B cell (primary cell): ENCODE measurements at regions not wholly inside any gene's neighbourhood (a gene's known extent, or its start where the extent isn't known, plus 50 kb on each side); places are given as distances from the start of the nearest gene placed in this dataset.

Source experiments
- EZH2 ChIP-seq: IDR thresholded peaks from 2 replicates; pipeline ENCODE4 v1.6.1; 2012; ENCODE audit warnings: borderline replicate concordance, low read depth, mild to moderate bottlenecking, moderate library complexity, low read length; ENCODE audit not compliant: insufficient read depth, poor library complexity, severe bottlenecking
- TF ChIP-seq, protein P1 (sequence below): fragments of 200-600 bp; IDR thresholded peaks from one replicate; pipeline ENCODE4 v1.8.0; 2022; ENCODE audit warnings: antibody characterized with exemption, mild to moderate bottlenecking

DNA sequence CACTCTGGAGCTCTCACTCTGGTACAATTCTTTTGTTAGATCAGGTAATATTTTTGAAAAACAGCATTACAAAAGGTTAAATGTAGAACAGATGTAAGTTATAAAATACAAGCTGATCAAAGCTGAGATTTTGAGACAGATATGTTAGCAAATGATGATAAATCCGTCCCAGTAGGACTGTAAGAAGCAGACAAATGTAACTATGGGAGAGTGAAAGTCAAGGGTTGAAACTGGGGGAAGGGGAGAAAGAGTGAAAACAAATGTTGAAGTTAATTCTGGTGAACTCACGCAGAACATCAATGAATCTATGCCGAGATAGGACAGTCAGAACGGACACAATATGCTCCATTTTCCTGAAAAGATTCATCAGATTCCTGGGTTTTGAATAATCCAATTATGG, 298.9 kb upstream of the IRX5 start:
- TF ChIP-seq, protein P1, sequence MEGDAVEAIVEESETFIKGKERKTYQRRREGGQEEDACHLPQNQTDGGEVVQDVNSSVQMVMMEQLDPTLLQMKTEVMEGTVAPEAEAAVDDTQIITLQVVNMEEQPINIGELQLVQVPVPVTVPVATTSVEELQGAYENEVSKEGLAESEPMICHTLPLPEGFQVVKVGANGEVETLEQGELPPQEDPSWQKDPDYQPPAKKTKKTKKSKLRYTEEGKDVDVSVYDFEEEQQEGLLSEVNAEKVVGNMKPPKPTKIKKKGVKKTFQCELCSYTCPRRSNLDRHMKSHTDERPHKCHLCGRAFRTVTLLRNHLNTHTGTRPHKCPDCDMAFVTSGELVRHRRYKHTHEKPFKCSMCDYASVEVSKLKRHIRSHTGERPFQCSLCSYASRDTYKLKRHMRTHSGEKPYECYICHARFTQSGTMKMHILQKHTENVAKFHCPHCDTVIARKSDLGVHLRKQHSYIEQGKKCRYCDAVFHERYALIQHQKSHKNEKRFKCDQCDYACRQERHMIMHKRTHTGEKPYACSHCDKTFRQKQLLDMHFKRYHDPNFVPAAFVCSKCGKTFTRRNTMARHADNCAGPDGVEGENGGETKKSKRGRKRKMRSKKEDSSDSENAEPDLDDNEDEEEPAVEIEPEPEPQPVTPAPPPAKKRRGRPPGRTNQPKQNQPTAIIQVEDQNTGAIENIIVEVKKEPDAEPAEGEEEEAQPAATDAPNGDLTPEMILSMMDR: no peak
- TF ChIP-seq EZH2: no peak
